Activated CD4-positive, alpha-beta T cell treated with anti-CD3 and anti-CD28 coated beads, Interleukin-10, Interleukin-2, amounts not matched to agents 100 ng/mL and 50 ng/mL, durations not matched to agents 16 hours and 8 hours (primary cell): ENCODE measurements at regions not wholly inside any gene's neighbourhood (a gene's known extent, or its start where the extent isn't known, plus 50 kb on each side); places are given as distances from the start of the nearest gene placed in this dataset.

Experiments used
- DNase-seq: peaks from one replicate; pipeline ENCODE4 v3.0.0-alpha.2; 2020

DNA sequence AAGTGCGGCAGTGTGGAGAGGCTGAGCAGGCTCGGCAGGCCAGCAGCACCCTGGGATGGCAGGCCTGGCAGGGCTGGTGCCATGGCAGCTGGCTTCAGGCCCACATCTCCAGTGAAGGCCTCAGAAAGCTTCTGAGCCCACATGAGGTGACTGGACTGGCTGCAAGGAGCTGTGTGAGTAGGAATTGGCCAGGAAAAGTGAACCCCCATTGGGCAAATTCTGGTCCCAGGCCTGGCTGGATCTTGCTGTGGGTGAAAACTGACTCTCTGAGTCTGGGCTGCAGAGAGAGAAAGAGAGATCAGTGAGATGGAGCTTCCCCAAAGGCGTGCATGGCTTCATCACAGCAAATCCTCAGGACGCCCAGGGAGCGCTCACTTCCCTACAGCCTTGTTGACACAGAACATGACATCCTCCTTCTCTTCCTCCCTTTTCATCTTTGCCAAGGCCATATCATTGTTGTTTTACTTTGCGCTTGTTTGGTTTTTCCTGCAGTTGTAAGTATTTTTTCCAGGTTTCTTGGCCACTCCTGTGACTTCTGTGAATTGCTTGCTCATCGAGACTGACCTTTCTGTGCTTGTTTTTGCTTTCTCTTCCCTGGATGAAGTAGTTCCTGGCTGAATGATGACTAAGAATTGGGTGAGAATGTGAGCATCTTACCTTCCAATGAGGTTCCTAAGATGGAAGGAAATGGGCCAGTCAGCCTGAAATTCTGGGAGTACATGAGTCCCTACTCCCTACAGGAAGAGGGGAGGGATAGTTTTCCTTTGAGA is 299.1 kb downstream of the TLE3 start:
- no peak for DNase-seq

DNA sequence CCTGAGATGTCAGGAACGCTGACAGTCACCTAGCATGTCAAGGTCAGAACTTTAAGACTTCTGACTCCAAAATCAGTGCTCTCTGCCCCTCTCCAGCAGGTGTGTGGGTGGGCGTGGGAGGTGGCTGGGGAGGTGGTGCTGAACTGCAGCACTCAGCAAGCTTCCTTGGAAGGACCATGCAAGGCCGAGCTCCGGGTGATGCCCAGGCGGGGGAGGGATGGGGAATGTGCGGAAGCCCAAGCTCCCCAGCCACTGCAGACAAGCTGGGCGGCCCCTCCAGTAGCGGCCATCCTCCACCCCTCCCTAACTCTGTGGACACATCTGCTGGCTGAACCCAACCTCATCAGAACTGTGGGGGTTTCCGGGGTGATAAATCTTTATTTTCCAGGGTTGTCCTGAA is 296.6 kb downstream of the TLE3 start:
- no peak for DNase-seq

DNA sequence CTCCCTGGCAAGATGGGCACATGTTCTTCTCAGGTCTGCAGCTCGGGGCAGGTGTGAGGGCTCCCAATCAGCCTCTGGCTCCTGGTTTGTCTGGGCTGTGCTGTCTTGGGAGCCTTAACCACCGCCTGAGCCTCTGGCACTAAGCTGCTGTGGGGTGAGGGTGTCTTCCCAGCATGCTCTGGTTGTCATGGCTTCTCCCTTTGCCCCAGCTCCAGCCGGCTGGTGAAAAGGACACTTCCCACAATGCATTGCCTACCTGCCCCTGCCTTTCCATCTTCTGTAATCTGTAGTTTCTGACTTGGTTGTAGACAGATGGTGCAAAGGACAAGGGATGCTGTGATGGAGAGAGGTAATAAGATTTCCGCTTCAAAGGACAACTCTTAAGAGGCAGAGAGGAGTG is 295.3 kb downstream of the TLE3 start:
- DNase-seq: no peak

DNA sequence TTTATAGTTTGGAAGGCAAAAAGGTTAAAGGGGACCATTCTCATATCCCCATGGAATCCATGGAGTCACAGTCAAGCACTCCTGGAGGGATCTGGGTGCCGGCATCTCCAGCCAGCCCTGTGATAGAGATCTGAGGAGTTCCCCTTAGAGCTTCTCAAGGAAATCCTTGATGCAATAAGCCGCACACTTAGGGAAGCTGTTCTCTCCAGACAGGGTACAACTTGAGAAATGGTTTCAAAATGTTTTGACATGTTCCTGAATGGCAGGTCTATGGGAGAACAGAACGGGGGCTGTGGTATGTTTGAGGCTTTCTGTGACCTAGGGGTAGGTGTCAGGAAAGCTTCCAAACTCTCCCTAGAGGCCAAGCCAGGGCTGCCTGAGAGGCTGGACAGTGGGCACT is 292.9 kb downstream of the TLE3 start:
- no peak for DNase-seq

DNA sequence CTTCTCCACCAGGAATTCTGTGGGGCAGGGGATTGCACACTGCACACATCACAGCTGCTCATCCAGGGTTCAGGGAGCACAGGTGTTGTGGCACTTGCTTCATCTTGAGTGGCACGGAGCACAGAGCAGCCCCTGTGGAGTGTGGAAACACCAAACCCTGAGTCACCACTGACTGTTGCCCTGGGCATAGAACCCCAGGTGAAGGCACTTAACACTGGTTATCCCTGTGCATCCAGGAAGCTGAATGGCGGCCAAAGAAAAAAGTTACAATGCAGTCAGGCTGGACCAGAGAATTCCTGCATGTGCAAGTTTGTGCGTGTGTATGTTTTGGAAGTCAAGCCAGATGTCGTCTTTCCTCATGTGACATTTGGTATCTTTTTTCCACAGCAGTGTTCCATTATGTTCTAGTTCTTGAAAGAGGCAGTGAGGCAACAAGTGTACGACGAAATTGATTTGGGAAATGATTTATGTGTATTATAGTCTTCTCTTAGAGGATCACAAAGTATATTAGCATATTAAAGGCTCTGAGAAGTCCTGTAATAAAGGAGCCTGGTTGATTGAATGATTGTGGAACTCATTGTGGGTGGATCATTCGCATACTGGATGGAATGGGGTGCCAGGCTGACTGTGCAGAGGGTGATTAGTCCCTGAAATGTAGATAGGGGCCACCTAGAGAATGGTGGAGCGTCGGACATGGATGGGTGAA is 292.3 kb downstream of the TLE3 start:
- DNase-seq: no peak

DNA sequence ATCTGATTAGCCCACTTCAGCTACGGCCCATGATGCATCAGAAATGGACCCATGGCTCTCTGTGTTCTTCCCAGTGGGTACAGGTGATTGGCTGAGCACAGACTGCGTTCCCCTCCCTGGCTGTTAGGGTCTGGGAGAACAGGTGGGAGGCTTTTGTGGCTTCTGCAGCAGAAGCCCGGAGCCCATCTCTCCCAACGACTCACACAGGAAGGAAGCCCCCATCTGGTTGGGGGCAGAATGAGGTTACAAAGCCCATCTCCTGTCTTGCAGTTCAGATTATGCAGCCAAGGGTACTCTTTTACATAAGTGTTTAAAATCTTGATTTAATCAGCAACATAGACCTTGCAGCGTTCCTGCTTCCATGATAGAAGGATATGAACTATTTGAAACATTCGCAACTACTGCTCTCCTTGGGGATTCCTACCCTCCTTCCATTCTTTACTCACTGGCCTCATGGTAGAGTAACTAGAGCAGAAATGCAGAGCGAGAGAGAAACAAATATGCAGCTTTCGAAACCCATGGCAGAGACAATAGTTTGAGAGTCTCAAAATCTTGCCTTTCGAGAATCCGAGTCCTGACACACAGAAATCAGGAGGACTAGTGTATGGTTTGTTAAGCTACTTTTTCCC is 291.3 kb downstream of the TLE3 start:
- DNase-seq: no peak

DNA sequence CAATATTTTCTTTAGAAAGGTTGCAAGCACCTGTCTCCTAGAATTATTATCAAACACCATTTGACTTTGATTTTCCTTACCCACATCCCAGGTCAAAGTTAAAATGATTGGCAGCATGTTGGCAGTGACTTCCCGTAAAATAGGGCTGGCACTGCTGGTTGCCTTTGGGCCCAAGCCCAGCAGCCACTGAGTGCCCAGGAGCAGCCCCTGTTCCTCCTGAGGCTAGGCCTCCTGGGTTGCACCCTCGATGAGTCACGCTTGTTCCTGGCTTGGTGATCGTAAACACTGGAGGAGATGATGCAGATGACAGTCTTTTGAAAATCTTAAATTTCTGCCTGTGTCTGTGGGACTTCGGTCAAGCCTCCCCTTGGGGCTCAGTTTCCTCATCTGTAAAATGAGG is 290.0 kb downstream of the TLE3 start:
- DNase-seq: peak; percentile 4

DNA sequence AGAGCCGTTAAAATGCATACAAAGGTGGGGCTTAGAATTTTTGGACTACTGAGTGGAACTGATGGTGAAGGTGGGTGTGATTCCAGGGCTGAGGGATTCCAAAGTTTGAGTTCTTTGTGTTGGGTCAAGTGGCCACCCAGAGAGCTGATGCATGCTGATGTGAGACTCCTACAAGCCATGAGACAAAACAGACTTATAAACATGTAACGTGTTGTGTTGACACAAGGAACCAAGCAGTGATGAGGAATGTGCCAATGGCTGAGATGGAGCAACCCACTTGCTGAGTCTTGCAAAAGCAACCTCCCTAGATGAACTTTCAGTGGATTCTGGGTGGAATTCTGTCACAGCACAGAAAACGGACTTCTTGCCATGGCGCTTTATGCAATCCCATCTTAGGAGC is 289.0 kb downstream of the TLE3 start:
- DNase-seq: no peak

DNA sequence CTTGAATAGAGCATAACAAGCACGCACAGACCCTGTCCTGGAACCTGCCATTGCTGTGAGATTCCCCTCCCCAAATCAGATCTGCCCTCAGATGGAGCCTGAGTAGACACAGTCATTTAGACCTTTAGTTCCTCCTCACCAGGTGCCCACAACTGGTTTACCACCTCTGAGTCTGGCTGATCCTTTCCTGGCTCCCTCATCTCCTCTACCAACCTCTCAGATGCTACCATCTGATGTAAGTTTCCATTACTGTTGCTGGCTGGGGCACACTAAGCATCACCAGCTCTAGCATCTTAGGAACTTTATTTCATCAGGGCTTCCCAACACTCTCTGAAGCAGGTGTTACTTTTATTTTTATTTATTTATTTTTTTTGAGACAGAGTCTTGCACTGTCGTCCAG is 288.3 kb downstream of the TLE3 start:
- DNase-seq: peak; percentile 4

DNA sequence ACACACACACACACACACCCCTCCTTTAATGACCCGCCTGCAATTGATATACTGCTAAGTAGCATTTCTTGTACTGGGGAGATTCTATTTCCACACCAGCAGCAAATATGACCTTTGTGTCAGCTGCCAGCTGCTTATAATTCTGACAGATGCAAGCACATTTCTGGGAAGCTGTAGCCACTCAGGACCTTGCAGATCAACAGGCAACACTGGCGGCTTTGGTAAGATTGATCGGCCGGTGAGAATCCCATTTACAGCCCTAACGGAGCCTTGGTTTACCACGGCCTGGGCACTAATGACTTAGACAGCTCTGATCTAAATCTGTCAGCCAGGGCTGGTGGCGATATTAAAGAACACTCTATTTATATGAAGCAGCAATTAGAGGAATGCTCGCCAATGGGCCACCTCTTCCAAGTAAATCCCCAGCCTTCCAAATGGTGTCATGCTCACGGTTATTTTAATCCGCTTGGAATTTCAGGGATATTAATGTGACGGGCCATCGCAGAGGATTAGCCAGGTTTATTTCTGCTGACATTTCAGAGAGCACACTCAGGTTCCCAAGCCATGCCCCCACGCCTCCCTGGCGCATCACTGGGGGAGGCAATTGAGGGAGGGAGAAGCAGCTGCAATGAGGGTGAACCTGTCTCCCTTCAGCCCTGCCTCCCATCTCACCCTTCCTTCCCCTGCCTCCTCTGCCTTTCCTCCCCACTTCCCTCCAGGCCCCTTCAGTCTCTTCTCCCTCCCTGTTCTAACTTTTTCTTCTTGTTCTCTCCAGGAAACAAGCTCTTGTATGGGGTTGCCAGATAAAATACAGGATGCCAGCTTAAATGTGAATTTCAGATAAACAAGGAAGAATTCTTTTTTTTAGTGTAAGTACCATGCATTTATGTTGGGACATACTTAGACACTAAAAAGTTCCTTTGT is 287.0 kb downstream of the TLE3 start:
- no peak for DNase-seq

DNA sequence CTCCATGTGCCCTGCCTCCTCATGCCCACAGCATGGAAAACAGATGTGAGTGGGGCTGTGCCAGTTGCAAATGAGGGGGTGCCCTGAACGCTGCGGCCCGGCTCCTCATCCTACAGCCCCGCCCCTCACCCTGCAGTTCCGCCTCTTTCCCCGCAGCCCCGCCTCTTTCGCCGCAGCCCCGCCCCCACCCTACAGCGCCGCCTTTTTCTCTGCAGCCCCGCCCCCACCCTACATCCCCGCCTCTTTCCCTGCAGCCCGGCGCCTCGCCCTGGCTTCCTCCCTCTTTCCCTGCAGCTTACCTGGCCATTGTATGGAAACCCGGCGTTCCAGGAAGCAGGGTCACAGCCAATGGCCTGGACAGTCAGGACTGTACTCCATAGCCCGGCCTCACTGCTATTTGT is 284.9 kb downstream of the TLE3 start:
- no peak for DNase-seq

DNA sequence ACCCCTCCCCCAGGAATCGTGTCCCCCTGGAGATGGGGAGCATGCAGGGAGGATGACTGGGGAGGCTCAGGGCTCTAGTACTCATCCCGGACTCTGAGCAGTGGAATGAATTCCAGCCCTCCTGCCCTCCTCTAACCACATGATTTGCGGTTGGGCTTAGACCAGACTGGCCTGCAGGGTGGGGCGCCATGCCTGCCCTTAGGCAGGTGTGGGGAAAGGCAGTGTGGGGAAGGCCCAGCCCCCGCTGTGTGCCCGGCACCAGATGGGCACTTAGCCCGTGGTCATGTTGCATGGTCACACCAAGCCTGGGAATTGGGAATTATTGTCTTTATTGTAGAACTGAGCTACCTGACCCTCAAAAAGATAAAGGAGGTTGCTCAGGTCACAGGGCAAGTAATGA is 283.8 kb downstream of the TLE3 start:
- DNase-seq: no peak

DNA sequence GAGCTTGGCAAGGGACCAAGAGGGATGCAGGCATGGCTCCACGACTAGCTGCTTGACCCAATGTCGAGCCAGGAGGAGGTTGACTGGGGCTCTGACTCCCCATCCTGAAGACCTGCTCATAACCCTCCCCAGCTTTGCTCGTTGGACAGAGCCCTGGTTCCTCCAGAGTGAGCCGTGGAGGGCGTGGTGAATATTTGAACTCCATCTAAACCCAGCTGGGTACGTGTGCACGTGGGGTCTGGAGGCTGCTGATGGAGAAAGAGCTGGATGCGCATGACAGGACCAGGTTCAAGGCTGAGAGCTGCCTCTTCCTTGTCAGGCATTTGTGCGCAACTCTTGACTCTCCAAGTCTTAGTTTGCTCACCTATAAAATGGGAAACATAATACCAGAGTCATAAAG is 282.8 kb downstream of the TLE3 start:
- no peak for DNase-seq

DNA sequence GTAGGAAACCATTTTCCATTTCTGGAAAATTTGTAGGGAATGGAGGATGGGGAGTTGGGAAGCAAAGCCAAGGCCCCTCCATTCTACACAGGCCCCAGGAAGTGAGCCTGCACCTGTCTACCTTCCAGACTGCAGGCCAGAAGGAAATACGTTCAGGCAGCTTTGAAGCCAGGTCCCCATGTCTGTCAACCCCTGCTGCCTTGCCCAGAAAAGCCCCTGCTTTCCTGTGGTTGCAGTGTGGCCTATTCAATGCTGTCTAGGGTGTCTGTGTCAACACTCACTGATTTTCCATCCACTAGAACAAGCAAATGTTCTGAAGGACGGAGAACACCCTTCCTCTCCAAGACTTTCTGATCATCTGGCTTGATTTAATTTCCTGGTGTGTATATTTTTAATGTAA is 281.9 kb downstream of the TLE3 start:
- DNase-seq: no peak

DNA sequence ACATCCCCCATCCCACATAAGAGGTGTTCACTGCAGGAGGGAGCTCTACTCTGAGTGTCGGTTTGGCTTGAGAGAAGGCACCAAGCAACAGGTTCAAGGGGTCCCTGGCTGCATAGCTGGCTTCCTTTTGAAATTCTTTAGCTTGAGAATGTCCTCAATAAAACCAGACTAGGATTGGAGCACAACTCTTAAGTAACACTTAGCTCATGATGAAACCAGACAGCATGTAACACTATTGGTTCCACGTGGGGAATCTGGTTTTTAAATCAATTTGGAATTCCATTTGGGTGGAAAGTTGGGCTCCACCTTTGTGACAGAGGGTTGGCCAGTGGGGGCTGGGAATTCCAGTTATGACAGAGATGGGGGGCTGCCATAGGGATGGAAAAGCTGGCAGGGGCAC is 281.2 kb downstream of the TLE3 start:
- DNase-seq: no peak

DNA sequence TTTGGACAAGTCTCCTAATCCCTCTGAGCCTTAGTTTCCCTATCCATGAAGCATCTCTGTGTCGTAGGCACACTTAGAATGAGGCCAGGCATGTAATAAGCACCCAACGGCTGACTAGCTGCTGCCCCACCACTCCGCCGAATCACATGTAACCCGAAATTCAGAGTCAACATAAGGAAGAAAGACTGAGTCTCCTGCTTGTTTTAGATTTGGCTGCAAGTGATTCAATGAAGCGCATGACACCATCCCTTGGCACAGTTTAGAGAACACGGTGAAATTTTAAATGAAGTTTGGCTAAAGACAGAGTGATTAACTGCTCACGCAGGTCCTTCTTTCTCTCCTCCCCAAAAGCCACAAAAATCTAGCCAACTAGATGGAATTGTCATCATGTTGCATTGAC is 279.2 kb downstream of the TLE3 start:
- no peak for DNase-seq

DNA sequence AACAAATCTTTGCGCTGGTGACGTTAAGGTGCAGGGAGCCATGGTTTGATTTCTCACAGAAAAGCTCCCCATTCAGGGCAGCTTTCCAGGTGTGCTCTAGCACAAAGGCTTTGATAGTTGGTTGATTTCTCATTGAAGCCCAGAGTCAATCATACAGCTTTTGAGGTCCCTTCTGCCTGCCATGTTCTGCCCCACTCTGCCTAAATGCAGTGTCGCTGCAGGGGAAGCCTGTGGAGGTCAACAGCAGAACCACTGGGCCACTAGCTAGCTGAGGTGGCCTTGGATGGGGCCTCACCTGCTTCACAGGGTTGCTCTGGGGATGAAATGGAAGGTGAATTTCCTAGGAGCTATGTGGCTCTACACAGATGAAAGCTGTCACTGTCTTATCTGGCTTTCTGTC is 278.3 kb downstream of the TLE3 start:
- no peak for DNase-seq

DNA sequence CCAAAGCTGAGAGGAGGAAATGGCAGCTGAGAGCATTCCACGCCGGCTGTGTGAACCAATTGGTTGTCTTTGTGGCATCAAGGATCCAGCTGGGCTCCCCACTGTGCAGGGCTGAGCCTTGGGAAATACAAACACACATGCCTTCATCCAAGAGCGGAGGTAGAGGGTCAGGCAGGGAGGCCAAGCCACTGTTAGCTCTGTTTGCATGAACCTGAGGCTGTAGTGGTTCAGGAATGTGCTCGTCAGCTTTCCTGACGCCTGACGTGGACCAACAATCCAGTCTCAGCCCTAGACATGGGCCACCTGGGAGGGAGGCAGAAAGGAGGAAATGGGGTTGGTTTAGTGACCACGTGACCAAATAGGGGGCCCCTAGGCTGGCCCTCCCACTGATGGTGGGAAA is 276.9 kb downstream of the TLE3 start:
- no peak for DNase-seq

DNA sequence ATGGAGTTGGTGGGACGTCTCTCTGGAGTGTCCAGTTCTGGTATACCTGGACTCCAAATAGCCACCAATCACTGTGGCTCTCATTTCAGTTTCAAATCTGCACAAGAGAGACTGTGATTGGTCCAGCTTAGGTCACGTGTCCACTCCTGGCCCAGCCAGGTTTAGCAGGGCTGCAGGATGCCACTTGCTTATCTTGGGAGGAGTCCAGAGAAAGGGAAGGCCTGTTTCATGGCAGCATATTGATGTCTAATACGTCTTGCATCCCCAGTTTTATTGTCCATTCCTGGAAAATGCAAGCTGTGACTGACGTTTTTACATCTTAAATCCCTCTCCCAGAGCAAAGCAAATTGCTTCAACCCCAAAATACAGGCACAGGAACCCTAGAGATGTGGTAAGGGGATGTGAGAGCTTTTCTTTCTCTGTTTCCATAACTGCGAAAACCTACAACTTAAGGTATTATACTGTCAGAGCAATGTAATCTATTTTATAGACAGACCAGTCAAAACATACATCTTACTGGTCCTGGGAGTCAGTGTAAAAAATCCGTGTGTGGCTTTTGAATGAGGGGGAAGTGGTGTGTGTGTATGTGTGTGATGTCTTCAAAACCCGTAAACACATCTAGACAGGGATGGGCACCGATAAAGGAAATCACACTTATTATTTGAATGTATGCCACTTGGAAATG is 274.4 kb downstream of the TLE3 start:
- DNase-seq: no peak

DNA sequence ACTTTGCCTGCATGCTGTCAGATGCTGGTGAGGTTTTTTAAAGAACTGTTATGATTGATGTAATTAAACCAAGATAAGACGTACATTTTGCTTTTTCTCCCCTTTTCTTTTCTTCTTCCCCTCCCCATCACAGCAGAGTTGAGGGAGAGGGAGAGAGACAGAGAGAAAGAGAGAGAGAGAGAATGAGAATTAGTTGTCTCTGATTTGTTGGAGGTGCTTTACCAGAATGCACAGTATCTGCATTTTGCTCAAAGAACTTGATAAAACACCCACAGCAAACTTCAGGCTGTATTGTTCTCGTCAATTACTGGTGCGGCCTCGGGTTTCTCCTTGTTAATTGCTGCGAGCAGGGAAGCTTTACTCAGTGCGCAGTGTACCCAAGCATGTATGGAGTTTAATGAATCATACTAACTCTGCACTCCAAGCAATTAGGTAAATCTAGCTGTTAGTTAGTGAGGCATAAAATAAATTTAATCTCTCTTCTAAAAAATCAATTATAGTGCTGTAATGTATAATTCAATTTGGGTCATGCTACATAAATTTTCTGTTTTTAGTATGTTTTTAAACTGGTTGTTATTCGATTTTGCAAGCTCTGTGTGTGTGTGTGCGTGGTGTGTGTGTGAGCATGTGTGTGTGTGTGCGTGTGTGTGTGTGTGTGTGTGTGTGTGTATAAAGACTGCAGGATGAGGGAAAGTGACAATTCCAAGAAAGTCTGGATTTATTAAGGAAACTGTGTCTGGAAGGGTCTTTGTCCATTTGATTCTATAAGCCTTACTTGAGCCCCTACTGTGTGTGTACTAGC is 273.4 kb downstream of the TLE3 start:
- no peak for DNase-seq

DNA sequence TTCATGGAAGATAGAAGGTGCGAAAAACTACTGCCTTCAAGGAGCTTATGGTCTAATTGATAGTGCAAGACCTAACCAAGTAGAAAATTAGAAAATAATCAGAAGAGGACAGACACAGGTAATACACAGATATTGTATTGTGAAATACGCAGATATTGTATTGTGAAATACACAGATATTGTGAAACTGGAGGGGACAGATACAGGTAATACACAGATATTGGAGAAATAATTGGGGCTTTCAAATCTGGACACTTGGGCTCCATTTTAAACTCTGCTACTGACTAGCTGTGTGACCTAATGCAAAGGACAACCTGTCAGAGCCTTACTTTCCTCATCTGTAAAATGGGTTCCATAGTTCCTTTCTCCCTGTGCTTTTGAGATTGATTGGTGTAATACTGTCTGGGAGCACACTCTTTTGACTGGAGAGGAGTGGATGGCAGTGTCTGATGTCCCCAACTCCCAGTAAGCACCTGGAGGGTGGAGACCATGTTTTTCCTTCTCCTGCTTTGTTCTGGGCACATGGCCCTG is 272.8 kb downstream of the TLE3 start:
- DNase-seq: no peak
